T-helper 1 cell treated with Interleukin-12 subunit alpha and Interleukin-12 subunit beta and Interleukin-4 antibody, amounts not matched to agents 30 μg/mL and 1 μg/mL, for 36 hours (primary cell): ENCODE measurements at regions not wholly inside any gene's neighbourhood (a gene's known extent, or its start where the extent isn't known, plus 50 kb on each side); places are given as distances from the start of the nearest gene placed in this dataset.
"Not testable (repeated sequence)": the region's sequence is repeated elsewhere in the genome, so short reads cannot be mapped to it uniquely, and the experiment has no call there.

ENCODE experiments used
- H3K27ac Mint-ChIP-seq: one replicate; pipeline ENCODE4 v1.8.0; 2021; ENCODE audit warnings: mild to moderate bottlenecking, mixed read lengths
- H3K27me3 Mint-ChIP-seq: one replicate; pipeline ENCODE4 v1.8.0; 2021; ENCODE audit warnings: low read depth, mixed read lengths
- H3K36me3 Mint-ChIP-seq: one replicate; pipeline ENCODE4 v1.8.0; 2021; ENCODE audit warnings: low read depth, mixed read lengths
- H3K4me1 Mint-ChIP-seq: one replicate; pipeline ENCODE4 v1.8.0; 2021; ENCODE audit warnings: low read depth, mixed read lengths
- H3K4me3 Mint-ChIP-seq: one replicate; pipeline ENCODE4 v1.8.0; 2021; ENCODE audit warnings: mild to moderate bottlenecking, moderate library complexity, mixed read lengths
- H3K9me3 Mint-ChIP-seq: one replicate; pipeline ENCODE4 v1.8.0; 2021; ENCODE audit warnings: mixed read lengths

GRCh38 chr1:146683126-146683429 lies 255.0 kb upstream of the NBPF12 start:
- H3K4me3 Mint-ChIP-seq, H3K36me3 Mint-ChIP-seq, H3K9me3 Mint-ChIP-seq, H3K27ac Mint-ChIP-seq, H3K4me1 Mint-ChIP-seq, H3K27me3 Mint-ChIP-seq: not testable (repeated sequence)

GRCh38 chr1:146682227-146683125 lies 255.6 kb upstream of the NBPF12 start:
- H3K36me3 Mint-ChIP-seq, H3K4me1 Mint-ChIP-seq: not testable (repeated sequence)

DNA sequence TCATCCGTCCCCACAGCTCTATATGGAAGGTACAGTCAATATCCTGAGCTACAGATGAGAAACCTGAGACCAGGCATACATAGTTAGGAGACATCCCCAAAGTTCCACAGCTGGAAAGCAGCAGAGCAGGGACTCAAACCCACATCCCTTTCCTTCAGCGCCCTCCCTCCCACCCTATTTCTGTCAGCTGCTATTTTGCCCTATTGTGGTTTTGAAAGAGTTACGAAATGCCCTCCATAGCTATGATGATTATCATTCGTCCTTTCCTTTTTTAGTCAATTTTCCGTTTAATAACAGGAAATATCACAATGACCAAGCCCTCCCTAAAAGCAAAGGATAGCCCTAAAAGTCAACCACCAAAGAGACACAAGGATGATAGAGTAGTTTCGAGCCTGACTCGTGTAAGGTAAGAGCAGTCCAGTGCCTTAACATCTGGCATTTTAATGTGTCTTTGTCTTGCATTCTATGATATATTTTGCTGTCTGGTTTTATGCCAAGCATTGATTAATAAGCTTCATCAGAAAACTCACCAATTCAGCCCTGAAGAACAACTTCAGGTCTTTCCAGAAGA lies 264.3 kb upstream of the NBPF12 start:
- H3K9me3 Mint-ChIP-seq, H3K4me3 Mint-ChIP-seq, H3K4me1 Mint-ChIP-seq, H3K27me3 Mint-ChIP-seq, H3K27ac Mint-ChIP-seq, H3K36me3 Mint-ChIP-seq: not testable (repeated sequence)

More at GRCh38 chr1:146682227-146683125, 255.6 kb upstream of the NBPF12 start:
- not testable (repeated sequence) for H3K9me3 Mint-ChIP-seq, H3K27me3 Mint-ChIP-seq, H3K4me3 Mint-ChIP-seq, H3K27ac Mint-ChIP-seq

DNA sequence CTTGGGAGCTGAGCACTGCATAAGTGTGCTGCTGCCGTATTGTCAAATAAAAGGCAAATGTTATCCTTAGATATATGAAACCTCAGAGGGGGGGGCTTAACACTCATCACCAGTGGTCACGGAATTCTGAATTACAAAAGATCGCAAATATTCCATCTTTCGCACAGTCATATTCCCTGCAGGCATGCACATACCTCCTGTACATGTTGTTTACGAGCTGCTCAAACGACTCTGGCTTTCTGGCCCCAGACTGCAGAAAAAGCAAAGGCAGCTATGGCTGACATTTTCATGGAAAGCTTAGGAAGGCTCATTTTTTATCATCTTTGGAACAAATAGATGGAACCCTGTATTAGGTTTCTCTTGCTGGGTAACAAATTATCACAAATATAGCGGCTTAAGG lies 265.5 kb upstream of the NBPF12 start:
- not testable (repeated sequence) for H3K27ac Mint-ChIP-seq, H3K36me3 Mint-ChIP-seq, H3K9me3 Mint-ChIP-seq, H3K27me3 Mint-ChIP-seq, H3K4me1 Mint-ChIP-seq, H3K4me3 Mint-ChIP-seq

- not testable (repeated sequence) for H3K27ac Mint-ChIP-seq, H3K4me3 Mint-ChIP-seq, H3K27me3 Mint-ChIP-seq, H3K36me3 Mint-ChIP-seq, H3K4me1 Mint-ChIP-seq, H3K9me3 Mint-ChIP-seq
These were observed 266.5 kb upstream of the NBPF12 start for GRCh38 chr1:146671588-146671987.

- H3K27me3 Mint-ChIP-seq, H3K27ac Mint-ChIP-seq, H3K9me3 Mint-ChIP-seq, H3K4me1 Mint-ChIP-seq, H3K36me3 Mint-ChIP-seq, H3K4me3 Mint-ChIP-seq: not testable (repeated sequence)
These were observed 267.1 kb upstream of the NBPF12 start for GRCh38 chr1:146670832-146671566.

DNA sequence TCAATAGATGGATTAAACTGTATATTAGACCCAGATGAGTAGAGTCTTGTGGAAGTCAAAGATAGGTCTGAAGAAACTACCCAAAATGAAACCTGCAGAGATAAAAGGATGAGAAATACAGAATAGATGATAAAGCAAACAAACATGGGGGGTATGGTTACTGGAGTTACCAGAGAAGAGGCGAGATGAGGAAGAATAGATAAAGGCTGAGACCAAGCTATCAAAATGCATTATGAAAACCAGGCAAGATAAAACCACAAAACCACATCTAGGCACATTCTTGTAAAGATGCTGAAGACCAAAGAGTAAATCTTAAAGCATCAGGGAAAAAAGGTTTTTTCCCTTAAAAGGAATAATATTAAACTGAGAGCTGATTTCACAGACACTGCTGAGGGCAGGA lies 271.8 kb upstream of the NBPF12 start:
- H3K4me1 Mint-ChIP-seq, H3K4me3 Mint-ChIP-seq, H3K27ac Mint-ChIP-seq, H3K9me3 Mint-ChIP-seq, H3K36me3 Mint-ChIP-seq, H3K27me3 Mint-ChIP-seq: not testable (repeated sequence)

DNA sequence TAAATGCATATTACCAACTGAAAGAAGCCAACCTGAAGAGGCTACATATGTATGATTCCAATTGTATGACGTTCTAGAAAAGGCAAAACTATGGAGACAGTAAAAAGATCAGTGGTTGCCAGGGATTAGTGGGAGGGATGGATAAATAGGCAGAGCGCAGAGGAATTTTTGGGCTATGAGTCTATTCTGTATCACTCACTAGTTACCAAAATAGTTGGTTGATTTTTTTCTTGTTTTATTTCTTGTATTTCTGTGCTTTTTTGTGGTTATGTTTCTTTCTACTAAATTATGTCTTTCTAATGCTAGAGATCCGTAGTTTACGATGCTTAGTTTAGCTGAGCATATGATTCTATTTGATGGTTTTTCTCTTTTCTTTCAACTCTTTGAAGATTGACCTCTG lies 277.9 kb upstream of the NBPF12 start:
- H3K27ac Mint-ChIP-seq, H3K36me3 Mint-ChIP-seq, H3K4me3 Mint-ChIP-seq, H3K9me3 Mint-ChIP-seq, H3K27me3 Mint-ChIP-seq, H3K4me1 Mint-ChIP-seq: not testable (repeated sequence)

GRCh38 chr1:146656356-146657060 lies 281.6 kb upstream of the NBPF12 start:
- H3K9me3 Mint-ChIP-seq, H3K27me3 Mint-ChIP-seq, H3K4me1 Mint-ChIP-seq, H3K4me3 Mint-ChIP-seq, H3K36me3 Mint-ChIP-seq, H3K27ac Mint-ChIP-seq: not testable (repeated sequence)

DNA sequence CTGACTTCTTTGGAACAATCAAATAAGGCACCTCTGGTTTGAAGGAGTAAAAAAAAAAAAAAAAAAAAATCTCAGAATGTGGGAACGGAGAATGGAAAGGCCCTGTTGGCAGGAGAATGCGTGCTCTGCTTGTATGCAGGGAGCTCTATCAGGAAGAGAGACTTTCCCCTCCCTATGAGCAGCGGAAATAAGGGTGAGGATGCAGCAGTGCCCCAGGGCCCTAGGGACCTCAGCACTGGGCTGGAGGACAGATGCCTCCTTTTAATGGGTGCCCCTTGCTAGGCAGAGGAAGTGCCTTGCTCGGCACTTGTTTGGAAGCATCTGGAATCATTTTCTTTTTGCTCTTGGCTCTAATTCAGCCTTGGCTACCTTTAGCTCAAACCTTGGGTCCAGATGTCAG lies 283.4 kb upstream of the NBPF12 start:
- H3K9me3 Mint-ChIP-seq, H3K27ac Mint-ChIP-seq, H3K27me3 Mint-ChIP-seq, H3K4me3 Mint-ChIP-seq, H3K4me1 Mint-ChIP-seq, H3K36me3 Mint-ChIP-seq: not testable (repeated sequence)

DNA sequence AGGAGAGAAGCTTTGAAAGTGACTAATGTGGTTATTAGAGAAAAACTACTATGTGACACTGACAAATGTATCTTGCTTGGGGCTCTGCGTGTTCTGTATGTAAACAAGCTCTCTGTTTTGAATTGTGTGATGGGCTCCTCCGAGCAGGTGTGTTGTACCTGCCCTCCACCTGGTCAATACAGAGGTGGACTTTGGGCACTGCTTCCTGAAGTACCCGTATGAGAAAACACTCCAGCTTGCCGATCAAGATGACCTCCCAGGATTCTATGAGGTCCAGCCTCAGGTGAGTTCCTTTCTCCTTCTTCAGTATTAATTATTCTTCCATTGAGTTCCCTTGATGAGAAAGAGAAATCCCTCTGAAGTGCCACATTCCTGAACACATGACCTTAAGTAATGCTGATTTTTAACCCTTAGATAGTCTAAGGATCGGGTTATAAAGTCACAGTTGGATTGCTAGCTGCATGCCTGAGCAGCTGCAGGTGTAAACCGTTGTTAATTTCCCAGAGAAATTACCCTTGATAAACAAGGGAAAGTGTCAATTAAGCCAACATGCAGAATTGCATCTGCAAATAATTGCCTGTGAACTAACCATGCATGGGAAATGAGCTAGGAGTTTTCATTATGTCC lies 292.0 kb upstream of the NBPF12 start:
- H3K27ac Mint-ChIP-seq, H3K4me1 Mint-ChIP-seq, H3K36me3 Mint-ChIP-seq, H3K9me3 Mint-ChIP-seq, H3K27me3 Mint-ChIP-seq, H3K4me3 Mint-ChIP-seq: not testable (repeated sequence)

DNA sequence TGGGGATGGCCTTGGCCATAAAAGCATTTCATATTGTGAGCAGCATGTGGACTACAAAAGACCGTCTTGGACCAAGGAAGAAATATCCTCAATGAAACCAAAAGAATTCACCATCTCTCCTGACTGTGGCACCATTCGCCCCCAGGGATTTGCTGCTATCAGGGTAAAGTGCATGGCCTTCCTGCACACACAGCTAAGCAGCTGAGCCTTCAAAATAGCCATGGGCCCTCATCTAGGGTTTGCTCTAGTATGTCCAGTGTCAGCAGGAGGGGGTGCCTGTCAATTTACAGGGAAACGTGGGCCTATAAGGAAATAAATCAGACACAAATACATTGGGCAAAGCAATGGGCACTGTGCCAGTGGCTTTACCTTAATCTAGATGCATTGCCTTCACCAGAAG lies 296.6 kb upstream of the NBPF12 start:
- not testable (repeated sequence) for H3K9me3 Mint-ChIP-seq, H3K4me1 Mint-ChIP-seq, H3K27ac Mint-ChIP-seq, H3K27me3 Mint-ChIP-seq, H3K36me3 Mint-ChIP-seq, H3K4me3 Mint-ChIP-seq

GRCh38 chr1:146640671-146641070 lies 297.5 kb upstream of the NBPF12 start:
- H3K4me3 Mint-ChIP-seq, H3K27me3 Mint-ChIP-seq, H3K9me3 Mint-ChIP-seq, H3K4me1 Mint-ChIP-seq, H3K27ac Mint-ChIP-seq, H3K36me3 Mint-ChIP-seq: not testable (repeated sequence)

- not testable (repeated sequence) for H3K36me3 Mint-ChIP-seq
These were observed 307.8 kb upstream of the NBPF12 start for GRCh38 chr1:146630302-146630701.

GRCh38 chr1:146618582-146618981 lies 319.5 kb upstream of the NBPF12 start:
- H3K9me3 Mint-ChIP-seq, H3K27ac Mint-ChIP-seq, H3K27me3 Mint-ChIP-seq, H3K36me3 Mint-ChIP-seq, H3K4me3 Mint-ChIP-seq, H3K4me1 Mint-ChIP-seq: not testable (repeated sequence)

More at GRCh38 chr1:146630302-146630701, 307.8 kb upstream of the NBPF12 start:
- not testable (repeated sequence) for H3K27ac Mint-ChIP-seq, H3K4me1 Mint-ChIP-seq, H3K27me3 Mint-ChIP-seq, H3K9me3 Mint-ChIP-seq, H3K4me3 Mint-ChIP-seq
